PC-3 (cell line): ENCODE measurements at regions not wholly inside any gene's neighbourhood (a gene's known extent, or its start where the extent isn't known, plus 50 kb on each side); places are given as distances from the start of the nearest gene placed in this dataset.

Experiments used
- CTCF ChIP-seq: fragments of 300-600 bp; sonication (generic); conservative IDR thresholded peaks from 2 replicates; pipeline ENCODE4 v1.5.1; 2017; ENCODE audit warnings: antibody characterized with exemption, low read depth, mild to moderate bottlenecking, low read length
- EZH2phosphoT487 ChIP-seq: fragments of 300-600 bp; sonication (generic); IDR thresholded peaks from 2 replicates; pipeline ENCODE4 v1.6.1; 2018; ENCODE audit warnings: mild to moderate bottlenecking, antibody characterized with exemption, low read length, borderline replicate concordance

- no peak for TF ChIP-seq EZH2phosphoT487
- TF ChIP-seq CTCF = no peak
Measured at GRCh38 chr10:69739634-69740033, 62.1 kb upstream of the COL13A1 start.
